Prostate gland (tissue), 2 donors: ENCODE measurements at regions not wholly inside any gene's neighbourhood (a gene's known extent, or its start where the extent isn't known, plus 50 kb on each side); places are given as distances from the start of the nearest gene placed in this dataset.

ENCODE experiments used
- DNase-seq: peaks from one replicate; pipeline ENCODE4 v3.0.0-alpha.2; 2019; ENCODE audit warnings: low spot score
- H3K27ac ChIP-seq, 2 donors: fragments of 200-600 bp; sonication (generic); 2 replicates each; pipeline ENCODE4 v1.5.1; 2017 to 2019
- H3K27me3 ChIP-seq: fragments of 200-600 bp; sonication (generic); replicated peaks from 2 replicates; pipeline ENCODE4 v1.5.1; 2019; ENCODE audit not compliant: insufficient read depth
- H3K36me3 ChIP-seq, 2 donors: fragments of 200-600 bp; sonication (generic); 1 replicate in 1 of 2; 2 replicates in 1 of 2; pipeline versions ENCODE4 v1.5.1 to v1.8.1; 2017 to 2019
- H3K4me1 ChIP-seq: fragments of 200-600 bp; sonication (generic); replicated peaks from 2 replicates; pipeline ENCODE4 v1.5.1; 2019
- H3K4me3 ChIP-seq, 2 donors: fragments of 200-600 bp; sonication (generic); 2 replicates each; pipeline ENCODE4 v1.5.1; 2017 to 2019
- H3K9me3 ChIP-seq: fragments of 200-600 bp; sonication (generic); 2 replicates; pipeline ENCODE4 v1.5.1; 2017
- CTCF ChIP-seq, 4 experiments: fragments of 200-600 bp in 2 of 4; fragments of 450-650 bp in 2 of 4; sonication (generic) in 2 of 4; IDR thresholded peaks; 1 replicate in 3 of 4; 2 replicates in 1 of 4; pipeline ENCODE4 v1.5.1; 2016 to 2019; ENCODE audit warnings: antibody characterized with exemption in 4 of 4, mild to moderate bottlenecking in 2 of 4, moderate library complexity in 2 of 4
- POLR2A ChIP-seq: fragments of 450-650 bp; IDR thresholded peaks from one replicate; pipeline ENCODE4 v1.6.1; 2016; ENCODE audit warnings: antibody characterized with exemption, mild to moderate bottlenecking
- POLR2AphosphoS5 ChIP-seq: sonication (generic); formaldehyde crosslinking; IDR thresholded peaks from one replicate; pipeline ENCODE4 v1.6.1; 2017; ENCODE audit warnings: antibody characterized with exemption
- WGBS: methylation state at CpG from one replicate; pipeline ENCODE4 v1.1.5; 2018; 5-methylcytosine and 5-hydroxymethylcytosine counted together
- intact Hi-C: fragments of 100-400 bp; cut with DNase I; formaldehyde crosslinking; loops from one replicate; pipeline ENCODE4 v1.14.2; 2022

- Histone ChIP-seq H3K27me3 (no peaks in the 10 kb centered on the region), H3K9me3 (no peaks in the 10 kb centered on the region), H3K4me1 (no peaks in the 10 kb centered on the region), H3K36me3 (no peaks in the 10 kb centered on the region), H3K27ac (no peak overlapping the region), H3K4me3 (no peak overlapping the region)
- no peak for DNase-seq
- intact Hi-C loops, result no loop called here
- TF ChIP-seq POLR2A (no peak), CTCF (IDR thresholded peaks at IDR 0.05) (no peak), POLR2AphosphoS5 (no peak)
- WGBS, result 92% methylated on average over 7 of the region's 7 CpGs
Observed at GRCh38 chr13:111573801-111574200, 253.4 kb downstream of the TEX29 start.

GRCh38 chr13:111575276-111575675, 254.8 kb downstream of the TEX29 start:
- no peak for DNase-seq
- intact Hi-C loops, result no loop called here
- Histone ChIP-seq H3K9me3 (no peaks in the 10 kb centered on the region), H3K27me3 (no peaks in the 10 kb centered on the region), H3K27ac (no peak overlapping the region), H3K4me1 (no peaks in the 10 kb centered on the region), H3K4me3 (no peak overlapping the region), H3K36me3 (no peaks in the 10 kb centered on the region)
- TF ChIP-seq CTCF (IDR thresholded peaks at IDR 0.05), result no peak
- no peak for TF ChIP-seq POLR2AphosphoS5
- TF ChIP-seq POLR2A, result no peak
- WGBS, result 95% methylated on average over 9 of the region's 9 CpGs

- Histone ChIP-seq H3K4me3 (no peak overlapping the region), H3K36me3 (no peaks in the 10 kb centered on the region), H3K27ac (no peak overlapping the region), H3K4me1 (no peaks in the 10 kb centered on the region), H3K27me3 (no peaks in the 10 kb centered on the region), H3K9me3 (no peaks in the 10 kb centered on the region)
- 43% methylated on average over 5 of the region's 5 CpGs for WGBS
- TF ChIP-seq POLR2A (no peak), CTCF (IDR thresholded peaks at IDR 0.05) (no peak), POLR2AphosphoS5 (no peak)
- intact Hi-C loops, result no loop called here
- no peak for DNase-seq
Observed at GRCh38 chr13:111575719-111576118, 255.3 kb downstream of the TEX29 start.

GRCh38 chr13:111577208-111577828, 256.9 kb downstream of the TEX29 start:
- H3K27me3 ChIP-seq, result no peaks in the 10 kb centered on the region
- no peak for DNase-seq
- H3K27ac ChIP-seq, result no peak overlapping the region
- no peaks in the 10 kb centered on the region for H3K9me3 ChIP-seq
- no peak for TF ChIP-seq POLR2A
- TF ChIP-seq POLR2AphosphoS5, result no peak
- TF ChIP-seq CTCF (IDR thresholded peaks at IDR 0.05), result no peak
- H3K36me3 ChIP-seq, result no peaks in the 10 kb centered on the region
- H3K4me1 ChIP-seq, result no peaks in the 10 kb centered on the region
- WGBS, result 73% methylated on average over 9 of the region's 9 CpGs
- no peak overlapping the region for H3K4me3 ChIP-seq
- intact Hi-C loops, result no loop called here

GRCh38 chr13:111577956-111578605, 257.6 kb downstream of the TEX29 start:
- H3K9me3 ChIP-seq, result no peaks in the 10 kb centered on the region
- H3K4me1 ChIP-seq, result no peaks in the 10 kb centered on the region
- H3K4me3 ChIP-seq, result no peak overlapping the region
- no peaks in the 10 kb centered on the region for H3K27me3 ChIP-seq
- TF ChIP-seq CTCF (IDR thresholded peaks at IDR 0.05) (no peak), POLR2AphosphoS5 (no peak), POLR2A (no peak)
- no peak overlapping the region for H3K27ac ChIP-seq
- no peak for DNase-seq
- intact Hi-C loops, result no loop called here
- H3K36me3 ChIP-seq, result no peaks in the 10 kb centered on the region
- WGBS, result 88% methylated on average over 15 of the region's 15 CpGs
